ENCODE measurements at regions not wholly inside any gene's neighbourhood (a gene's known extent, or its start where the extent isn't known, plus 50 kb on each side); places are given as distances from the start of the nearest gene placed in this dataset.
A peak's percentile ranks its signal among the peaks of the same experiment; 100 is the strongest.

GRCh38 chr22:27185099-27185709, 527.8 kb downstream of the MIAT start:
- Histone ChIP-seq H3K18ac (ENCODE audit: low read length) (no peak overlapping the region), H2BK120ac (ENCODE audit: low read depth, low read length) (no peak overlapping the region), H3K4me2 (ENCODE audit: low read length) (no peak overlapping the region), H2BK15ac (replicated peaks; ENCODE audit: low read depth) (no peak overlapping the region), H2AK5ac (ENCODE audit: low read length) (no peak overlapping the region), H4K8ac (ENCODE audit: low read depth, low read length) (no peak overlapping the region), H3K4me1 (ENCODE audit: control insufficient read depth, low read depth, low read length) (no peaks in the 10 kb centered on the region), H3K56ac (ENCODE audit: low read length) (no peak overlapping the region), H3K27me3 (ENCODE audit: insufficient read depth, low read length, poor library complexity) (no peaks in the 10 kb centered on the region), H2BK5ac (ENCODE audit: low read length) (no peak overlapping the region), H3K9ac (ENCODE audit: low read length) (no peak overlapping the region), H3K4me3 (ENCODE audit: low read length) (no peak overlapping the region), H3K79me1 (ENCODE audit: low read length) (no peaks in the 10 kb centered on the region), H3K4ac (ENCODE audit: low read depth, low read length) (no peak overlapping the region), H3K23ac (ENCODE audit: low read length) (no peak overlapping the region), H3K27ac (ENCODE audit: low read depth, low read length) (no peak overlapping the region), H3K79me2 (ENCODE audit: control insufficient read depth, insufficient read depth, low read length) (no peaks in the 10 kb centered on the region), H3K36me3 (ENCODE audit: control insufficient read depth, insufficient read depth, low read length) (no peaks in the 10 kb centered on the region), H4K5ac (ENCODE audit: low read length) (no peak overlapping the region)
- WGBS (ENCODE audit: extremely low coverage, insufficient coverage, low lambda C conversion rate) = 71% methylated on average over 1 of the region's 3 CpGs
- DNase-seq = no peak

DNA sequence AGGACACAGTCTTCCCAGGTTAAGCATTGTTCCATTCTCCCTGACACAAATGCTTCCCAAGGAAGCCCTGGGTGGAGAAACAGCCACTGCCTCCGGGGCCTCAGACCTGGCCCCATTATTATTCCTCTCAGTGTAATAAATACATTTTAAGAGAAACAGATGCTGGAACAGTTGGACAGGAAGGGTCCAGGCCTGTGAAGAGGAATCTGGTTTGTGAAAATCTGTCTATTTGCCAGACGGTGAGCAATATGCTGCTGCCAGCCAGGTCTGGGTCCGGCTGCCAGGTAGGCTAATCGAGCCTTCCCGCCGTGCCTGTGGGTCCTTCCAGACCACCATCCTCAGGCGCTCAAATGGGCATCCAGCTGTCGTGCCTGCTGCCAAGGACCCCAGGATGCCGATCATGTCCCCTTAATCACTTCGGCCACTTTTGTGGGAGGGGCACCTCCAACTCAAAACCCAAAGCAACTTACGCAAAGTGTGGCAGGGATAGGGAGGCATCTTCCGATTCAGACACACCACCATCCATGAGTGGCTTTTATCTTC, 528.4 kb downstream of the MIAT start:
- Histone ChIP-seq H3K23ac (ENCODE audit: low read length) (no peak overlapping the region), H3K36me3 (ENCODE audit: control insufficient read depth, insufficient read depth, low read length) (no peaks in the 10 kb centered on the region), H3K4ac (ENCODE audit: low read depth, low read length) (no peak overlapping the region), H3K4me3 (ENCODE audit: low read length) (no peak overlapping the region), H3K79me2 (ENCODE audit: control insufficient read depth, insufficient read depth, low read length) (no peaks in the 10 kb centered on the region), H2BK5ac (ENCODE audit: low read length) (no peak overlapping the region), H3K4me2 (ENCODE audit: low read length) (no peak overlapping the region), H4K8ac (ENCODE audit: low read depth, low read length) (no peak overlapping the region), H2BK15ac (replicated peaks; ENCODE audit: low read depth) (no peak overlapping the region), H4K5ac (ENCODE audit: low read length) (no peak overlapping the region), H3K56ac (ENCODE audit: low read length) (no peak overlapping the region), H3K27me3 (ENCODE audit: insufficient read depth, low read length, poor library complexity) (no peaks in the 10 kb centered on the region), H3K9ac (ENCODE audit: low read length) (no peak overlapping the region), H3K18ac (ENCODE audit: low read length) (no peak overlapping the region), H2AK5ac (ENCODE audit: low read length) (no peak overlapping the region), H2BK120ac (ENCODE audit: low read depth, low read length) (no peak overlapping the region), H3K27ac (ENCODE audit: low read depth, low read length) (no peak overlapping the region), H3K79me1 (ENCODE audit: low read length) (no peaks in the 10 kb centered on the region), H3K4me1 (ENCODE audit: control insufficient read depth, low read depth, low read length) (no peaks in the 10 kb centered on the region)
- DNase-seq = no peak
- WGBS (ENCODE audit: extremely low coverage, insufficient coverage, low lambda C conversion rate) = no CpG with 5 or more reads among the region's 12 CpGs

GRCh38 chr22:27186643-27187042, 529.3 kb downstream of the MIAT start:
- no peak overlapping the region for H2BK15ac ChIP-seq (replicated peaks; ENCODE audit: low read depth)
- no peaks in the 10 kb centered on the region for H3K4me1 ChIP-seq (ENCODE audit: control insufficient read depth, low read depth, low read length)
- no peak overlapping the region for H3K9ac ChIP-seq (ENCODE audit: low read length)
- no peak overlapping the region for H3K4ac ChIP-seq (ENCODE audit: low read depth, low read length)
- H3K27ac ChIP-seq (ENCODE audit: low read depth, low read length) = no peak overlapping the region
- H4K8ac ChIP-seq (ENCODE audit: low read depth, low read length) = no peak overlapping the region
- no peak overlapping the region for H2BK5ac ChIP-seq (ENCODE audit: low read length)
- no peak overlapping the region for H3K56ac ChIP-seq (ENCODE audit: low read length)
- H2AK5ac ChIP-seq (ENCODE audit: low read length) = no peak overlapping the region
- DNase-seq = no peak
- H3K27me3 ChIP-seq (ENCODE audit: insufficient read depth, low read length, poor library complexity) = no peaks in the 10 kb centered on the region
- H3K23ac ChIP-seq (ENCODE audit: low read length) = no peak overlapping the region
- WGBS (ENCODE audit: extremely low coverage, insufficient coverage, low lambda C conversion rate) = no CpG with 5 or more reads among the region's 7 CpGs
- no peak overlapping the region for H2BK120ac ChIP-seq (ENCODE audit: low read depth, low read length)
- H3K18ac ChIP-seq (ENCODE audit: low read length) = no peak overlapping the region
- H3K79me1 ChIP-seq (ENCODE audit: low read length) = no peaks in the 10 kb centered on the region
- H3K79me2 ChIP-seq (ENCODE audit: control insufficient read depth, insufficient read depth, low read length) = no peaks in the 10 kb centered on the region
- H3K4me3 ChIP-seq (ENCODE audit: low read length) = no peak overlapping the region
- H3K36me3 ChIP-seq (ENCODE audit: control insufficient read depth, insufficient read depth, low read length) = no peaks in the 10 kb centered on the region
- no peak overlapping the region for H4K5ac ChIP-seq (ENCODE audit: low read length)
- H3K4me2 ChIP-seq (ENCODE audit: low read length) = no peak overlapping the region

GRCh38 chr22:27192135-27192829, 534.9 kb downstream of the MIAT start:
- no CpG with 5 or more reads among the region's 17 CpGs for WGBS (ENCODE audit: extremely low coverage, insufficient coverage, low lambda C conversion rate)
- H3K9ac ChIP-seq (ENCODE audit: low read length) = no peak overlapping the region
- no peak overlapping the region for H2BK120ac ChIP-seq (ENCODE audit: low read depth, low read length)
- no peak overlapping the region for H3K4ac ChIP-seq (ENCODE audit: low read depth, low read length)
- H2AK5ac ChIP-seq (ENCODE audit: low read length) = no peak overlapping the region
- no peak overlapping the region for H2BK15ac ChIP-seq (replicated peaks; ENCODE audit: low read depth)
- no peak for DNase-seq
- no peak overlapping the region for H3K4me3 ChIP-seq (ENCODE audit: low read length)
- H3K36me3 ChIP-seq (ENCODE audit: control insufficient read depth, insufficient read depth, low read length) = no peaks in the 10 kb centered on the region
- H3K56ac ChIP-seq (ENCODE audit: low read length) = peak overlapping the region; percentile 11
- no peak overlapping the region for H3K4me2 ChIP-seq (ENCODE audit: low read length)
- no peak overlapping the region for H3K27ac ChIP-seq (ENCODE audit: low read depth, low read length)
- no peak overlapping the region for H4K8ac ChIP-seq (ENCODE audit: low read depth, low read length)
- H2BK5ac ChIP-seq (ENCODE audit: low read length) = no peak overlapping the region
- H3K79me1 ChIP-seq (ENCODE audit: low read length) = no peaks in the 10 kb centered on the region
- H3K4me1 ChIP-seq (ENCODE audit: control insufficient read depth, low read depth, low read length) = no peaks in the 10 kb centered on the region
- H3K79me2 ChIP-seq (ENCODE audit: control insufficient read depth, insufficient read depth, low read length) = no peaks in the 10 kb centered on the region
- H3K18ac ChIP-seq (ENCODE audit: low read length) = no peak overlapping the region
- H3K23ac ChIP-seq (ENCODE audit: low read length) = no peak overlapping the region
- H4K5ac ChIP-seq (ENCODE audit: low read length) = no peak overlapping the region
- H3K27me3 ChIP-seq (ENCODE audit: insufficient read depth, low read length, poor library complexity) = no peaks in the 10 kb centered on the region

GRCh38 chr22:27193215-27193614, 535.8 kb downstream of the MIAT start:
- no CpG with 5 or more reads among the region's 6 CpGs for WGBS (ENCODE audit: extremely low coverage, insufficient coverage, low lambda C conversion rate)
- peak overlapping the region; percentile 19 for H3K56ac ChIP-seq (ENCODE audit: low read length)
- no peaks in the 10 kb centered on the region for H3K27me3 ChIP-seq (ENCODE audit: insufficient read depth, low read length, poor library complexity)

More at GRCh38 chr22:27193215-27193614, 535.8 kb downstream of the MIAT start:
- no peak overlapping the region for H2BK5ac ChIP-seq (ENCODE audit: low read length)
- peak; percentile 13 for DNase-seq
- no peak overlapping the region for H3K23ac ChIP-seq (ENCODE audit: low read length)
- no peak overlapping the region for H3K4me2 ChIP-seq (ENCODE audit: low read length)
- H2AK5ac ChIP-seq (ENCODE audit: low read length) = no peak overlapping the region
- H3K79me2 ChIP-seq (ENCODE audit: control insufficient read depth, insufficient read depth, low read length) = no peaks in the 10 kb centered on the region
- no peaks in the 10 kb centered on the region for H3K4me1 ChIP-seq (ENCODE audit: control insufficient read depth, low read depth, low read length)
- no peak overlapping the region for H3K18ac ChIP-seq (ENCODE audit: low read length)
- no peak overlapping the region for H2BK15ac ChIP-seq (replicated peaks; ENCODE audit: low read depth)
- no peak overlapping the region for H3K9ac ChIP-seq (ENCODE audit: low read length)
- no peak overlapping the region for H4K8ac ChIP-seq (ENCODE audit: low read depth, low read length)
- no peak overlapping the region for H3K4me3 ChIP-seq (ENCODE audit: low read length)
- H4K5ac ChIP-seq (ENCODE audit: low read length) = no peak overlapping the region
- H2BK120ac ChIP-seq (ENCODE audit: low read depth, low read length) = no peak overlapping the region
- H3K79me1 ChIP-seq (ENCODE audit: low read length) = no peaks in the 10 kb centered on the region
- no peaks in the 10 kb centered on the region for H3K36me3 ChIP-seq (ENCODE audit: control insufficient read depth, insufficient read depth, low read length)
- no peak overlapping the region for H3K27ac ChIP-seq (ENCODE audit: low read depth, low read length)
- no peak overlapping the region for H3K4ac ChIP-seq (ENCODE audit: low read depth, low read length)

All from mesendoderm (in vitro differentiated cells).